Ramos (cell line): ENCODE measurements at regions not wholly inside any gene's neighbourhood (a gene's known extent, or its start where the extent isn't known, plus 50 kb on each side); places are given as distances from the start of the nearest gene placed in this dataset.
"Not testable (repeated sequence)": the region's sequence is repeated elsewhere in the genome, so short reads cannot be mapped to it uniquely, and the experiment has no call there.

Experiments
- in situ Hi-C: fragments of 300-500 bp; cut with MboI; formaldehyde crosslinking; loops from one replicate; pipeline ENCODE4 v1.14.3; 2022; ENCODE audit warnings: low sequenced_read_pairs; ENCODE audit not compliant: unreplicated experiment

DNA sequence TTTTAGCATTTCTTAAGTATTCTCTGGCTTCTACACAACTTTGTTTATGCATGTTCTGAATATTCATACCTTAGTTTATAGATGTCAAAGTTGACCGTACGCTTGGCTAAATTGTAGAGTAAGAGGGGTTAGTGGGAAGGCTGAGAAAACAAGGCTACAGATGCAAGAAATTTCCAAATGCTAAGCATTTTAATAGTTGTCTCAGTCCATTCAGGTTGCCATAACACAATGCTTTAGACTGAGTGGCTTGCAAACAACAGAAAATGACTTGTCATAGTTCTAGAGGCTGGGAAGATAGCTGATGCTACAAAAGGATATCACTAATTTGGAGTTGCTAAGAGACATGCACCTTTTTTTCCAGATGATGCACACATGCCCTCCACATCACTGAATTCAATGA lies 53.0 kb upstream of the C1QTNF3 start:
- in situ Hi-C loops: not testable (repeated sequence)

- in situ Hi-C loops: not testable (repeated sequence)
Measured at GRCh38 chr5:34099891-34100290, 56.9 kb upstream of the C1QTNF3 start.

DNA sequence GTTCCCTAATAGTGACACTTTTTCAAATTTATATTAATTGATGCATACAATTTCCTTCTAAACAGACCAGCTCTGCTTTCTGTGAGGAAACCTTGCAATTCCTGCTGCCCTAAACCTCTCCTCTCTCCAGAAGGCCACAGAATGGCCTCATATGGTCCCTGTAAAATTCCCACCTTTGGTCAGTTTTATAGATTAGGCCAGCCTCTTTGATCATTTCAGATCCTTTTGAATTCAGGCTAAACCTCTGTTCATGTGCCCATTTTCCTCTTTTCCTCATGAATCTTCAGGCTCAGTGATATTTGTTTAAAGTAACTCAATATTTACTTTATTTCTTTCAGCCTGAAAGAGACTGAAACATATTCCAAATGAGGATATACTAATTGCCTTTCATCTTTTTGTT lies 58.6 kb upstream of the C1QTNF3 start:
- in situ Hi-C loops: not testable (repeated sequence)

GRCh38 chr5:34108897-34109296 lies 65.9 kb upstream of the C1QTNF3 start:
- in situ Hi-C loops: not testable (repeated sequence)

- in situ Hi-C loops: not testable (repeated sequence)
Measured at GRCh38 chr5:34124280-34124679, 81.3 kb upstream of the C1QTNF3 start.

- in situ Hi-C loops: not testable (repeated sequence)
Measured at GRCh38 chr5:34125354-34125753, 82.3 kb upstream of the C1QTNF3 start.

DNA sequence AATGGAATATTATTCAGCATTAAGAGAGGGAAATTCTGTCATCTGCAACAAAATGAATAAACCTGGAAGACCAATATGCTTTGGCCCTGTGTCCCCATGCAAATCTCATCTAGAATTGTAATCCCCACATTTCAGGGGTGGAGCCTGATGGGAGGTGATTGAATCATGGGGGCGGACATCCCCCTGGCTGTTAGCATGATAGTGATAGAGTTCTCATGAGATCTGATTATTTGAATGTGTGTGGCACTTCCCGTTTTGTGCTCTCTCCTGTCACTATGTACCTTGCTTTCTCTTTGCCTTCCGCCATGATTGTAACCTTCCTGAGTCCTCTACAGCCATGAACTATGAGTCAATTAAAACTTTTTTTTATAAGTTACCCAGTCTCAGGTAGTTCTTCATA lies 83.7 kb upstream of the C1QTNF3 start:
- in situ Hi-C loops: not testable (repeated sequence)

- in situ Hi-C loops: not testable (repeated sequence)
Measured at GRCh38 chr5:34127818-34128217, 84.8 kb upstream of the C1QTNF3 start.

DNA sequence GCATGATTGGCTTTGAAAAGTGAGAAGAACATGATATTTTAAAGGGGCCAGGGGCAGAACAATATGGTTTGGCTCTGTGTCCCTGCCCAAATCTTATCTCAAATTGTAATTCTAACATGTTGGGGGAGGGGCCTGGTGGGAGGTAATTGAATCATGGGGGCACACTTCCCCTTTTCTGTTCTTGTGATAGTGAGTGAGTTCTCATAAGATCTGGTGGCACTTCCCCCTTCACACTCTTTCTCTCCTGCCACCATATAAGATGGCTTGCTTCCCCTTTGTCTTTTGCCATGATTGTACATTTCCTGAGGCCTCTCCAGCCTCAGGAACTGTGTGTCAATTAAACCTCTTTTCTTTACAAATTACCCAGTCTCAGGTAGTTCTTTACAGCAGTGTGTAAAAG lies 85.9 kb upstream of the C1QTNF3 start:
- in situ Hi-C loops: not testable (repeated sequence)

GRCh38 chr5:34154988-34155387 lies 112.0 kb upstream of the C1QTNF3 start:
- in situ Hi-C loops: not testable (repeated sequence)

GRCh38 chr5:34156703-34157414 lies 113.8 kb upstream of the C1QTNF3 start:
- in situ Hi-C loops: not testable (repeated sequence)

- in situ Hi-C loops: not testable (repeated sequence)
Measured at GRCh38 chr5:34160904-34161303, 117.9 kb upstream of the C1QTNF3 start.

DNA sequence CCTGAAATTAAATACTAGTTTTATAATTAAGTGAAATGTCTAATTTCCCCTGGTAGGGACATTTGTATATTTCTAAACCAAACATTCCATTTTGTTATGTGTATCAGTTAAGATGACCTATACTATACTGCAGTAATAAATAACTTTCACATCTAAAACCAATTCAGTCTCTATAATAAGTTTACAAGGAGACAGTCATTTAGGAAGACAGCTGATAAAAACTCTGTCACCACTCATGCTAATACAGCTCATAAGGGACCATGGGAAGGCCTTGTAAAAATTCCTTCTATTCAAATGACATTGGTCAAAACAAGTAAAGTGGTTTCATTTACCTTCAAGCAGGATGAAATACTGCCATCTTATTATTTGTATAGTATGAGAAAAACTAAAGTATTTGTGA lies 128.4 kb upstream of the C1QTNF3 start:
- in situ Hi-C loops: not testable (repeated sequence)

GRCh38 chr5:34179453-34180190 lies 136.6 kb upstream of the C1QTNF3 start:
- in situ Hi-C loops: not testable (repeated sequence)

- in situ Hi-C loops: not testable (repeated sequence)
Measured at GRCh38 chr5:34180225-34180624, 137.2 kb upstream of the C1QTNF3 start.

GRCh38 chr5:34180940-34181614 lies 138.1 kb upstream of the C1QTNF3 start:
- in situ Hi-C loops: not testable (repeated sequence)

GRCh38 chr5:34185005-34185404 lies 142.0 kb upstream of the C1QTNF3 start:
- in situ Hi-C loops: not testable (repeated sequence)

DNA sequence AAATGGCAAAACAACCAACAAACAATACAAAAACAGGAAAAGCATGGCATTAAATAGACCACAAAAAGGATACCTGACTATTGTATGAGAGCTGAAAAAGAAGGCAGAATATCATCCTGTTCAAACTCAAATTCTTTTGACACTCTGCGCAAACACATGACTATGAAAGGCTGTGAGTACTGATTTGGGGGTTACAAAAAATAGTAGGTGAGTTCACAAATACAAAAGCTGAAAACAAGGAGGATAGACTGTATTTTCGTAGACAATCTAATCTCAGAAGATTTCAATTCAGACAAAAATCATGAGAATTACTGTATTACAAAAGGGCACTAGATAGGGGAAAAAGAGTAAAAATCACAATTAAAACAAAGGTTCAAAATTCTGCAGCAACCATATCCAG lies 142.6 kb upstream of the C1QTNF3 start:
- in situ Hi-C loops: not testable (repeated sequence)

GRCh38 chr5:34186108-34186507 lies 143.1 kb upstream of the C1QTNF3 start:
- in situ Hi-C loops: not testable (repeated sequence)

- in situ Hi-C loops: not testable (repeated sequence)
Measured at GRCh38 chr5:34186865-34187264, 143.9 kb upstream of the C1QTNF3 start.

DNA sequence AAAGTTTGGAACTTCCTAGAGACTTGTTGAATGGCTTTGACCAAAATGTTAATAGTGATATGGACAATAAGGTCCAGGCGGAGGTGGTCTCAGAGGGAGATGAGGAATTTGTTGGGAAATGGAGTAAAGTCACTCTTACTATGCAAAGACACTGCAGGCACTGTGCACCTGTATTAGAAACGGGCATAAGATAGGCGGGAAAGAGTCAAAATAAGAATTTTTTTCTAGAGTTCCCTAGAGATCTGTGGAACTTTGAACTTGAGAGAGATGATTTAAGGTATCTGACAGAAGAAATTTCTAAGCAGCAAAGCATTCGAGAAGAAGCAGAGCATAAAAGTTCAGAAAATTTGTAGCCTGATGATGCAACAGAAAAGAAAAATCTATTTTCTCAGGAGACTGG lies 144.4 kb upstream of the C1QTNF3 start:
- in situ Hi-C loops: not testable (repeated sequence)
